GM19035 (cell line): ENCODE measurements at regions not wholly inside any gene's neighbourhood (a gene's known extent, or its start where the extent isn't known, plus 50 kb on each side); places are given as distances from the start of the nearest gene placed in this dataset.
"Not testable (repeated sequence)": the region's sequence is repeated elsewhere in the genome, so short reads cannot be mapped to it uniquely, and the experiment has no call there.

ENCODE experiments used
- ATAC-seq: cut with Tn5 transposase; IDR thresholded peaks from one replicate; pipeline ENCODE4 v1.9.1; 2021; ENCODE audit not compliant: unreplicated experiment

DNA sequence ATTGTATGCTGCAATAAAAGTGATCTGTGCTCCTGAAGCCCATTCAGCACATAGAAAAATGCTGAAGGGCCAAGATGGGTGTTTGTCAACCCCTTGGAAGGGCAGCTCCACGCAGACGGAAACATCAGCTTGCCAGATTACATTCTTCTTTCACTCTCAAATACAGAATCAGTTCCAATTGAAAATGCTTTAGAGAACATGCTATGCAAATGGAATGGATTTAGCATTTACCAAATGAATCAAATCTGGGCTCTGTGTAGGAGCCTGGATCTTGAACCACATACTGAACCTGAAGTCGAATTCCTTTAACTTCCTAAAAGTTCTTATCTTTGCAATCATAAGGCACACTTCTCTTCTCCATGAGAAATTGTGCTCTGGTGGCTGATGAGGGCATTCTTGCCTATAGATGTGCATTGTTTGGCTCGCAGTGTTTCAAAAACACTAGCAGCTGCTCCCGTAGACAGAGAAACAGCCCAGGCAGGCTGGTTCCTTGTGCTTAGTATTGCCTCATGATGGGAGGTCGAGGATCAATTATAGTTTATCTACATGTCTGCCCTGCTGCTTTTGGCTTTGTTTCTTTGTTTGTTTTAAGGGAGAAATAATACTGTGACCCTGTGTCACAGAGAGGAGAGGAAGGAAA lies 489.8 kb upstream of the FLRT2 start:
- no peak for ATAC-seq

DNA sequence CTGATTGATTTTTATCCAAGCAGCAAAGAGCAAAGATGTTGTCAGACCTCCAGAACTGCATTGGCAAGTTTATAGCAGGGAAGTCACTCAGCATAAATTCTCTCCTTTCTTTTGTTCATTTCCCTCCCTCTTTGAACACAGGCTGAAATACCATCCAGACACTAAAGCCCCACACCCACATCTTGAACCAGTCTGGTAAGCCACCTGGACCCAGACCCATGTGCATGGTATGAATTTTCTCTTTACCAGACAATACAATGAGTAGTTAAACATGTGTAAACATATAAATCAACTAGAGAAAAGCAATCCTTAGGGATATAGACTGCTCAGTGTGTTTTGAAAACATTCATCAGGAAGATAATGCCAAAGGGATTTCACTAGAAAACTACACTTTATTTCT lies 488.3 kb upstream of the FLRT2 start:
- no peak for ATAC-seq

DNA sequence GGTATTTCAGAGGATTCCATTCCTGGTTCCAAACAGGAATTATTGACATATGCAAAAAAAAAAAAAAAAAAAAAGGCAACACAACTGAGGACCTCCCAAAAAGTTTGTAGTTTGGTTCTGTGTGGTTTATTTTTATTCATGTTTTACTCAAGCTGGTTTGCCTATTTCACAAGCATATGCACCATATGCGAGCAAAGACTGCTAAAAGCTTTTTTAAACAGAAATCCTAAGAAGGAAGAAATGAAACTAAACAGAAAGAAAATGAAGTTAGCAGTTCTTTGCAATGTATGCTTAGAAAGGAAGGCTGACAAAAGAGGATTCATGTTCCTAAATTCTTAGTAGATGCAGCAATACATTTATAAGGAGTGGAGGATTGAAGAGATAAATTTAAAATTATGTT lies 487.6 kb upstream of the FLRT2 start:
- no peak for ATAC-seq

DNA sequence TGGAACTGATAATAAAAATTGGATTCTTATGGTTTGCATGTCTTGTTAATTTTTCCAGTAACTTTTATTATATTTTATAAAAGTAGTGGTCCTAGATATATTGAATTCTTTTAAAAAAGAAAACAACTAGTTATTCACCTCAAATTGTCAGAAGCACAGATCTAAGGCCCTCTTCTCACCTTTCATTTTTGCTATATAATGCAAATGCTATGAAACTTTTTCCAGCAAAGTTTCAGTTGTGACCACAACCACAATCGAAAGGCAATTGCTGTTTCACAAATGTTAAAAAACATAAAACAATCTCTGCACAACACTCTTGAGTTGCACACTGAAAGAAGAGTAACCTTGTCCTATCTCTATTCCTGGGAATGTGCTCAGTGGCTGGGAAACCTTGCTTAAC lies 479.8 kb upstream of the FLRT2 start:
- no peak for ATAC-seq

DNA sequence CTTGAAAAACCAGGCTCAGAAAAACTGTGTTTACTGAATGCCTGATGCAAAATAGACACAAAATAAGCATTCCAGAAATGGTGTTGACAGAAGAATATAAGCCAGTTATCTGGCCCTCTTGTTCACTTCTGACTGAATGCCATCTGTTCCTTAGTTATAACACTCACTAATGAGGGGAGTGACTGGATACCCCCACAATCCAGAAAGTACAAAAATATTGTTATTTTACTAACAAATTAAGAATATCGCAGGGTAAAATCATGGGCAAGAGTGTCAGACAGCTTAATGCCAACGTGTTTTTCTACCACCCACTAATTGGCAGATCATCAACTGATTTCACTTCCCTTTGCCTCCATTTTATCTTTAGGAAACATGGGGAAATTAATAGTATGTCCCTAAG lies 477.3 kb upstream of the FLRT2 start:
- ATAC-seq, result no peak

DNA sequence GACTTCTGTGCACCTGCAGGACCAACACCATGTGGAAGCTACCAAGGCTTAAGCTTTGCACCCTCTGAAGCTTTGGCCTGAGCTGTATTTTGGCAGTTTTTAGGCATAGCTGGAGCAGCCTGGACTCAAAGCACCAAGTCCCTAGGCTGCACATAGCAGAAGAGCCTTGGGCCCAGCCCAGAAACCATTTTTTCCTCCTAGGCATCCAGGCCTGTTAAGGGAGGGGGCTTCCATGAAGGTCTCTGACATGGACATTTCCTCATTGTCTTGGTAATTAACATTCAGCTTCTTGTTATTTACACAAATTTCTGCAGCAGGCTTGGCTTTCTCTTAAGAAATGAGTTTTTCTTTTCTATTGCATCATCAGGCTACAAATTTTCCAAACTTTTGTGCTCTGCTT lies 475.8 kb upstream of the FLRT2 start:
- ATAC-seq, result no peak

DNA sequence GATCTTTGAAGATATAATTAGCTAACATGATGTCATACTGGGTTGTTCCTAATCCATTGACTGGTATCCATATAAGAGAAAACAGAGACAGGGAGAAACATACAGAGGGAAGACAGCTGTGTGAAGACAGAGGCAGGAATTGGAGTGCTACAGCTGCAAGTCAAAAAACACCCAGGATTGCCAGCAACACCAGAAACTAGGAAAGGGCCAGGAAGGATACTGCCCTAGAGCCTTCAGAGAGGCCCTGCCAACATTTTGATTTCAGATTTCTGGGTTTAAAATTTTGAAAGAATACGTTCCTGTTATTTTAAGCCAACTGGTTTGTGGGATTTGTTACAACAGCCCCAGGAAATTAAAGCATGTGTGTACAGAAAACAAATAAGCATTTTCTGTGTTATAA lies 473.7 kb upstream of the FLRT2 start:
- no peak for ATAC-seq

DNA sequence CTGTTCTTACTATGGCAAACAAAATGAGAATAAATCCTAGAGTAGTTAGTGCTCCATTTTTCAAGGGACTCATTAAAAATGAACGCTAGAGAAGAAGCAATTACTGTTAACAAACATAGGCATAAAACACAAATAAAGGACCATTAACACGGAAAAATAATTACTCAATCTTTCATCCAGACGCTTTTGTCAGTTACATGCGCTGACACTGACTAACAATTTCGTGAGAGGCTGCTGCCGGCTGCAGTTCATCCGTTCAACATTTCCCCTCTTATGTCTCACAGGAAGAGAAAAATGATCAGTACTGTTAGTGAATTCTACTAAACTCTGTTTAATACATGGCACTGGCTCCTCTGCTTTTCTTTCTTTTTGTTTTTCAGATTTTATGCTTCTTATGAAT lies 472.7 kb upstream of the FLRT2 start:
- ATAC-seq, result no peak

DNA sequence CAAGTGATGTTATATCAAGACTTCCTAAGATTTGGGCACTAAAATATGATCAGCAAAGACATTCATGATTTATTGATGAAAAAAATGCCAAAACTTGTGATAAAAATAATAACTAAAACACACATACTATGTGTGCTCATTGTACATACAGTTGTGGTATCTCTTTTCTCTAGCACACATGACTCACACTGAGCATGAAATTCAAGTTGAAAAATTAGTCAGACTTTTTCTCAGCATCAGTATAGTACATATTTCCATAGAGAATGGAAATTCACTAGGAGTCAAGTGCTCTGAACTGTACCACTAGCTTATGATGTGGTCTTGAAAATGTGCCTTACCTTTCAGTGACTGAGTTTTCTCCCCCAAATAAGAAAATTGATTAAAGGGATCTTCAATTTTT lies 471.8 kb upstream of the FLRT2 start:
- no peak for ATAC-seq

DNA sequence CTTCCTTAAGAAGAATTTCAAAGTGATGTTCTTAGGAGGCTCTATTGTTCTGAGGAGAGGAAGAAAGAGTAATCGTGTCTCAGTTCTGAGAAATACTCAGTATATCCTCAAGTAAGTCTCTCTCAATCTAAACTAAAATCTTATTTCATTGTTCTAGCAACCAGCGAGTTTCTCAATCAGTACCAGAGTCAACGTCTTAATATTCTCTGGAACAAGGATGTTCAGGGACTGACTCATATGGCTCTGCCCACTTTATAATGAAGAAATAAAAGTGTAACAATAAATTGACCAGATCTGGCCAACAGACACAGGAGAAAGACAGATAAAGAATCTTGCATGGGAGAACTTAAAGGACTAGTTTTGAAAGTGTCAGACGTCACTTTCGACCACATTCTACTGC lies 469.8 kb upstream of the FLRT2 start:
- ATAC-seq, result no peak

DNA sequence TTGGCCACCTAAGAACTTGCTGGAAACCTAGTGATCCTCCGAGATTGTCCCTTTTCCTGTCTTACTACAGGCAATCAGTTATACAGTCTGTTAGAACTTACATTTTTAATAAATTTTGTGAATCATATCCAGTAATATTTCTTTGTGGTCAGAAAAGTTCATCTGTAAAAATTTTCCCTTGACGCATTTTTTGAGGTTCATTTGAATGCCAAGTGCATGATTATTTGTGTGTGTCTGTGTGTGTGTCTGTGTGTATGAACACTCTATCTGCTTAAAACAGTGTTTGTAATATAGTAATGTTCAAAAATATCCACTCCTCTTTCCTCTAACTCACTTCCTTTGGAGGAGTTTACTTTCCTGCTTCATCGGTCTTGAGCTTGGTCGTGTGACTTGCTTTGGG lies 468.7 kb upstream of the FLRT2 start:
- ATAC-seq, result no peak

DNA sequence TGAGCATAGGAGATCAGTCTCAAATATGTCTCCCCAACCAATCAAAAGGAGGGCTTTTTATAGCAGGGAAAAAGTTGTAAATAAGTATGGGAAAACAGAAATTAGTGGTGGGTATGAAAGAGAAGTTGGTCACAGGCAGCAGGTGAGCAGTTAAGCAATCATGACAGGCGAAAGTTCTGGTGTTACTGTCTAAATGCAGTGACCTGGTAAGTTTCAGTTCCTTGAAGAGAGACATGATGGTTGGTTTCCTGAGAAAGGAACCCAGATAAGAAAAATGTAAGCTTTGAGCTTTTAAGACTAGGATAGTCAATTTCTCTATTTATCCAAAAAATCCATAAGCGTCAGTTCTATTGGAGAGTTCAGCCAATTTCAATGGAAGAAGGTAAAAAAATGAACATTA lies 466.2 kb upstream of the FLRT2 start:
- ATAC-seq, result no peak

DNA sequence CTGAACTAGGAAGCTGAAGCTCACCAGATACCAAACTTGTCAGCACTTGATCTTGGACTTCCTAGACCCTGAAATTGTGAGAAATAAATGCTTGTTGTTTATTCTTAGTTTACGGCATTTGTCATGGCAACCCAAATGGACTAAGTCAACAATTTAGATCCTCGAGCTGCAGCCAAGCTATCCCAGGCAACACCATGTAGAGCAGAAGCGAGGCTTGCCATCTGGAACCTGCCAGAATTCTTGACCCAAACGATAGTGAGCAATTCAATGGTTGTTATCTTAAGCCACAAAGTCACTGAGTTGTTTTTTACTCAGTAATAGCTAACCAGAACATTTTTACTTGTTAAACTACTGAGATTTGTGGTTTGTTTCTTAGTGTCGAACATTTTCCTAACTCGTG lies 458.5 kb upstream of the FLRT2 start:
- no peak for ATAC-seq

DNA sequence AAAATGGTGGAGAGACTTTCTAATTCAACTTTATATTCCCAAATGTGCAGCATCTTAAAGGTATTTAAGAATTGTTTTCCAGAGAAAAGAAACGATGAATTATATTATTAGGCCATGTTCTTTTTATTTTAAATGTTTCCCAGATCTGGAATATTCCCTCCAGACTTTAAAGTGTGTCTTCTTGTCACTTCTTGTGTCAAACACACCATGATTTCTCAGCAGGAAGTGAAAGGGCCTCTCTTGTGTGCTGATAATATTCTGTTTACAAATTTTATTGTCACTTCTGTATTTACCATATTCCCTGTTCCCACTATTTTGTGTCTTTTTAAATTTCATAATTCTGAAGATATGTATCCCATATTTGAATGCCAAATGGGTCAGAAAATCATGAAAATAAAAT lies 455.0 kb upstream of the FLRT2 start:
- ATAC-seq, result no peak

DNA sequence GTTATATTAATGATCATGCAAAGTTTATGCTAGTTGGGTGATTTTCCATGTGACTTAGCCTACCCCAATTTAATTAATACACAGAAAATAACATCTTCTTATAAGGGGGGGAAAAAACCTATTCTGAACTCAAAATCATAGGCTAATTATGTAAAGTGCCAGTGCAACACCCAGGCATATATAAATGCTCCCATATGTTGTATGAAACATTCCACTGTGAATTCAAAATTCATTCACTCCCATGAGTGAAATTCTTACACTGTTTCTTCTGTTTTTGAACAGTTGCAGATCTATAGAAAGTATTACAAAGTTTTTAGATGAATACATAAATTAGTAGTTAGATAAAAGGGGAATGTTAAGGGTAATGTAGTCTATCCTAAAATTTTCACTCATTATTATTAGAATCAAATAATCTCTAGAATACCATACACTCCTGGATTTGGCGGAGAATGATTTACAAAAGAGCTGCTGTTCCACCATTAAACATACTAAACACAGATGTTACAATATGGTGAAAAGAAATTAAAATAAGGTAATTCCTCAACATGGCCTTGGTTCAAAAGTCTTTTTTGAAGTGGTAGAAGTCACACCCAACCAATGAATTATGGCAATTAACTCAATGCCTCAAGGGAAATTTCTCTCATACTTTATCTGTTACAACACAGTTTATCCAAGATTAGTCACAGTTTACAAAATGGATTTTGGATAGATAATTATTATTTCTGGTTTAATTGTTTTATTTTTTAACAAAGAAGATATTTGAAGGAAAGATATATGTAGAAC lies 454.1 kb upstream of the FLRT2 start:
- ATAC-seq, result no peak

DNA sequence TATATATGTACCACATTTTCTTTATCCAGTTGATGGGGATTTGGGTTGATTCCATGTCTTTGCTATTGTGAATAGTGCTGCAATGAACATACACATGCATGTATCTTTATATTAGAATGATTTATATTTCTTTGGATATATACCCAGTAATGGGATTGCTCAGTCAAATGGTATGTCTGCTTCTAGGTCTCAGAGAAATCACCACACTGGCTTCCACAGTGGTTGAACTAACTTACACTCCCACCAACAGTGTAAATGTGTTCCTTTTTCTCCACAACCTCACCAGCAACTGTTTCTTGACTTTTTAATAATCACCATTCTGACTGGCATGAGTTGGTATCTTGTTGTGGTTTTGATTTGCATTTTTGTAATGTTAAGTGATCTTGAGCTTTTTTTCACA lies 452.2 kb upstream of the FLRT2 start:
- not testable (repeated sequence) for ATAC-seq

DNA sequence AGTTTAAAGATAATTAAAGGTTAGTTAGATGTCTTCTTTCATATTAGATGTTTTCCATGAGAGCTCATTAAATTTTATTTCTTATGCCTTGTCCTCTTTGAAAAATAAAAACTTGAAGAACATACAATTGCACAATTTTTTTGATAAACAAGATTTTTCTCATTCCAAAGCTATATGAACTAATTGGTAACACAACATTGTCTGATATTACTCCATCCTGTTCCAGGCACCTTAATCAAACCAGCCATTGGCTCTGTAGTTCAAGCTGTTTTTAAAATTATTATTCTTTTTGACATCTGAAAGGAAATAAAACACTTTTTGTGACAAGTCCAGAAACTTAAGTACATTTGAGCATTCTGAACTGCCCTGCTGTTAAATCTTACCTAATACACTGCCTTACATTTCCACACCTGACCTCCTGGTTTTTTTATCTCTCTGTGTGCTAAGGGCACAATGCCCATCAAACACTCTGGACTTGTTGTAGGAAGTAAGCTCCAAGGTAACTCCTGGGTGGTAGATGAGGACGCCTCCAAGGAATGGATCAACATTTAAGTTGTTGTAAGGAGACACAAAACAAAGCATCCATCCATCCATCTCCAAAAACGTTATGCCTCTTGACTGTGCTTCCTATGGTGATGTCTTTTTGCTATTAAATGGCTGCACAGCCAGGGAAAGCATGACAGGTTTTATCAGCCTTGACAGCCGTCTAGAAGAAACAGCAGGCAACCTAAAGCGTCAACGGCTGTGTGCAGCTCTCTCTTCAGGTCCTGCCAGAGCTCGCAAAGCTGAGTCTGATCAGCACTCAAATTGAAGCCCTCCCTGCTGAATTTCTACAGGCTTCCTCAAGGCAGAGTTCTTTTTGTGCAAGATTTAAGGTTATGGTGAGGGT lies 449.9 kb upstream of the FLRT2 start:
- ATAC-seq, result no peak

DNA sequence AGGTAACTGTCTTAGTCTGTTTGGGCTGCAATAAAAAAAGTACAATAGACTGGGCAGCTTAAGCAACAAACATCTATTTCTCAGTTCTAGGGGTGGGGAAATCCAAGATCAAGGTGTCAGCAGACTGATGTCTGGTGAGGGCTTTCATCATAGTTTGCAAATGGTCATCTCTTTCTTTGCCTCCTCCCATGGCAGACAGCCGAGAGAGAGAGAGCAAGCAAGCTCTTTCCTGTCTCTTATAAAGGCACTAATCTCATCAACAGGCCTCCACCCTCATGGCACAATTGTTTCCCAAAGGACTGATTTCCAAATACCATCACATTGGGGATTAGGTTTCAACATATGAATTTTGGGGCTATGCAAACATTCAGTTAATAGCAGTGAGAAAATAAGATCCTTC lies 445.6 kb upstream of the FLRT2 start:
- no peak for ATAC-seq

DNA sequence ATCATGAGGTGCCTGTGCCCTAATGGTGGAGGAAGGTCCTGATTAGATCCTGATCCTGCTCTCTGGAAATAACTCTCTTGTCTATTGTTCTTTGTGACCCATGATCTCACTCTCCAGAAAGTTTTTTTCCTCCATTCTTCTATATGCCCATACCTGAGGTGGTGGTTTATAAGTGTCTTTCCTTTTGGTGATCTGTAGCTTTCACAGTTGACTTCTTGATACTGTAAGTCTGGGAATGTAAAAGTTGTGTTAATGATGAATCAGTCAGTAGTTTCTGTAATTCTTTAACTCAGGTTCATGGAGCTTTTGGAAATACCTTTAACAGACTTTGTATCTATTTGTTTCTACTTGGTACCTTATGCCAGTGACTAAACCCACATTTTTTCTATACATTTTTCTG lies 444.0 kb upstream of the FLRT2 start:
- no peak for ATAC-seq

DNA sequence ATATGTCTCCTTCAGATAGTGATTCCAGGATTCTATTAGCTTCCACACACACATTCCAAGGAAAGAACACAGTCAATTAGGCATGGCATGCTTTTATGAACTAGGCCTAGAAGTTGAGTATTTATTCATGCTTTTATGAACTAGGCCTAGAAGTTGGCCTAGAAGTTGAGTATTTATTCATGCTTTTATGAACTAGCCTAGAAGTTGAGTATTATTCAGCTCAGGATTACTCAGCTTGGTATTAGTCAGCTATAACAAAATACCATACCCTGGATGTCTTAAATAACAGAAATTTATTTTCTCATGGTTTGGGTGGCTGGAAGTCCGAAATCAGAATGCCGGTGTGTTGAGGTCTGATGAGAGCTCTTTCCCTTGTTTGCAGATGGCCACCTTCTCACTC lies 442.7 kb upstream of the FLRT2 start:
- ATAC-seq, result no peak

DNA sequence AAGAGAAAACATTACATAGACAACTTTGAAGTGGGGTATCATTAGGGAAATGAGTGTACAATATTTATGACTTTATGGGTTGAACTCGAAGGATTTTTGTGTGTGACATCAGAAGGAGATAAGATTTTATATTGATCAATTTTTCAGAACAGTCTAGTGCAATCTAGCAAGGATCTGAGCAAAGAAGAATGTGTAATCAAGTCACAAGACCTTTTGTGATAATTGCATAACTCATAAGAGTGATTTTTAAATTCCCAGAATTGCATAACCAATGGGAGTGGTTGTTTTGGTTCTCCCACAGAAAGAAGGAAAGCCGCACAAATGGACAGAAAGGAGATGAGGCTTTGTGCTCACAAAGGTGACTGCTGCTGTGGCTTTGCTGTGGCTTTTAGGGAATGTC lies 441.8 kb upstream of the FLRT2 start:
- ATAC-seq, result no peak

DNA sequence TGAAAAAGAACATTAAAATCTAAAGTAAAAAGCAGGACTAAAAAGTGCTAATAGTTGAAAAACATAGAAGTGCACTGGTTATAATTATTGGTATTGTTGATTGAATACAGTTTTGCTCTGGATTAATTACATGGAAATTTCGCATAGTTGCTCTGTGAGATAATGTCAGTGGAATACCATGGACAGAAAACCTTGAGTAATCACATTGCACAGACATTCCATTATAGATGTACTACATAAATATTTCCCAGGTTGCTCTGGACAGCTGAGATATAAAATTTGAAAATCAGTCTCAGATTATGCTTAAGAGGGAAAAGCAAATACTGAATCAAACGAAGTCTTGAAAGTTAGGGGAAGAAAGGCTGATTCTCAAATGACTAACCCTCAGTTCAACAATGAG lies 439.3 kb upstream of the FLRT2 start:
- ATAC-seq, result no peak
